ENCODE measurements at regions not wholly inside any gene's neighbourhood (a gene's known extent, or its start where the extent isn't known, plus 50 kb on each side); places are given as distances from the start of the nearest gene placed in this dataset.

DNA sequence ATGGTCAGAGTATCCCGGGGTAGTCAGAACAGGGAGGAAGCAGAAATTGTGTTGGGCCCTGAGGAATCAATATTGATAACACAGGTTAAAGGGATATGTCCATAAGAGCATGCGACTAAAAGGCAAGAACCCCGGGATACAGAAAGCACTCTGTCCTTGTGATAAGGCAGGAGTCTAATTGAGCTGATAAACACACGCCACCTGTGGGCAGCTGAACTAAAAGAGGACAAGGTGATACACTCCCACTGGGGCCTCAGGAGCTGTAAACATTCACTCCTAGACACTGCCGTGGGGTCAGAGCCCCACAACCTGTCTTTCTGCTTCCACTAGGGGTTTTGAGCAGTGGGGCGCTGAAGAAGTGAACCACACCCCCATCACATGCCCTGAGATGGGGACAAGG lies 144.7 kb upstream of the MPDZ start (continued):
- TF ChIP-seq, protein P1, sequence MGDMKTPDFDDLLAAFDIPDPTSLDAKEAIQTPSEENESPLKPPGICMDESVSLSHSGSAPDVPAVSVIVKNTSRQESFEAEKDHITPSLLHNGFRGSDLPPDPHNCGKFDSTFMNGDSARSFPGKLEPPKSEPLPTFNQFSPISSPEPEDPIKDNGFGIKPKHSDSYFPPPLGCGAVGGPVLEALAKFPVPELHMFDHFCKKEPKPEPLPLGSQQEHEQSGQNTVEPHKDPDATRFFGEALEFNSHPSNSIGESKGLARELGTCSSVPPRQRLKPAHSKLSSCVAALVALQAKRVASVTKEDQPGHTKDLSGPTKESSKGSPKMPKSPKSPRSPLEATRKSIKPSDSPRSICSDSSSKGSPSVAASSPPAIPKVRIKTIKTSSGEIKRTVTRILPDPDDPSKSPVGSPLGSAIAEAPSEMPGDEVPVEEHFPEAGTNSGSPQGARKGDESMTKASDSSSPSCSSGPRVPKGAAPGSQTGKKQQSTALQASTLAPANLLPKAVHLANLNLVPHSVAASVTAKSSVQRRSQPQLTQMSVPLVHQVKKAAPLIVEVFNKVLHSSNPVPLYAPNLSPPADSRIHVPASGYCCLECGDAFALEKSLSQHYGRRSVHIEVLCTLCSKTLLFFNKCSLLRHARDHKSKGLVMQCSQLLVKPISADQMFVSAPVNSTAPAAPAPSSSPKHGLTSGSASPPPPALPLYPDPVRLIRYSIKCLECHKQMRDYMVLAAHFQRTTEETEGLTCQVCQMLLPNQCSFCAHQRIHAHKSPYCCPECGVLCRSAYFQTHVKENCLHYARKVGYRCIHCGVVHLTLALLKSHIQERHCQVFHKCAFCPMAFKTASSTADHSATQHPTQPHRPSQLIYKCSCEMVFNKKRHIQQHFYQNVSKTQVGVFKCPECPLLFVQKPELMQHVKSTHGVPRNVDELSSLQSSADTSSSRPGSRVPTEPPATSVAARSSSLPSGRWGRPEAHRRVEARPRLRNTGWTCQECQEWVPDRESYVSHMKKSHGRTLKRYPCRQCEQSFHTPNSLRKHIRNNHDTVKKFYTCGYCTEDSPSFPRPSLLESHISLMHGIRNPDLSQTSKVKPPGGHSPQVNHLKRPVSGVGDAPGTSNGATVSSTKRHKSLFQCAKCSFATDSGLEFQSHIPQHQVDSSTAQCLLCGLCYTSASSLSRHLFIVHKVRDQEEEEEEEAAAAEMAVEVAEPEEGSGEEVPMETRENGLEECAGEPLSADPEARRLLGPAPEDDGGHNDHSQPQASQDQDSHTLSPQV (IDR thresholded peaks at IDR 0.05), result no peak
- TF ChIP-seq STAT3 (IDR thresholded peaks at IDR 0.05; ENCODE audit: low read depth, low read length), result no peak
- no peak for TF ChIP-seq DPF2 (IDR thresholded peaks at IDR 0.05)

DNA sequence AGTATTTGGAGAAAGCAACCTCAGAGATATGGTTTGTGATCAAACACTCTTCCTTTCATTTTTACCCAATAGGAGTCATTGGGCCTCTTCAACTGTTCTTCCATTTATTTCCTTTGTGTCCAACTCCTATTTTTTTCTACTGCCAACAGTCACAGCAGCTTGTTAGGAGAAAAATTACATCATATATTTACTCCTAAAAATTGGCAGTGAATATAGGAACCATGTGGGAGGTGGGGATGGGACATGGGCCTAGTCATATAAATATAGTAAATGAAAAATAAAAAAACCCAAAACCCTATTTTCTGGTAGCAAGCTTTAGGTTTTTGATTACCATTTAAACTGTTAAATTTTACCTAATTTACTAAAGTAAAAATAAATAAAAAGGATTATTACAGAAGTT lies 134.9 kb upstream of the MPDZ start:
- SMC1A ChIA-PET (ENCODE audit: uncharacterized antibody, unreplicated experiment), result no interaction called here
- Histone ChIP-seq H3K4me3 (no peak overlapping the region), H3K9me3 (replicated peaks; ENCODE audit: control insufficient read depth, insufficient read depth, low read length) (no peaks in the 10 kb centered on the region), H3K79me2 (ENCODE audit: control insufficient read depth, insufficient read depth, low read length) (no peaks in the 10 kb centered on the region), H3K36me3 (ENCODE audit: control insufficient read depth in 2 of 2, insufficient read depth in 2 of 2, low read length in 1 of 2) (no peaks in the 10 kb centered on the region), H3K4me2 (ENCODE audit: control insufficient read depth, insufficient read depth) (no peak overlapping the region), H4K20me1 (ENCODE audit: control insufficient read depth, insufficient read depth) (no peaks in the 10 kb centered on the region), H3K27me3 (replicated peaks in 1 of 2; ENCODE audit: control insufficient read depth in 2 of 2, insufficient read depth in 2 of 2, low read length in 1 of 2) (no peaks in the 10 kb centered on the region), H3K4me1 (ENCODE audit: control insufficient read depth, insufficient read depth, low read length) (no peaks in the 10 kb centered on the region), H3K9ac (ENCODE audit: control insufficient read depth, insufficient read depth, low read length) (no peak overlapping the region), H3K27ac (ENCODE audit: control insufficient read depth, insufficient read depth) (no peak overlapping the region), H2AFZ (ENCODE audit: control insufficient read depth, low read depth, low read length) (no peak overlapping the region)
- CTCF ChIA-PET, result interaction anchor here (1.7 kb wide), 1 partner anchor 13 kb away, joined by 7 read pairs; no protein-coding TSS in a partner anchor
- RAD21 ChIA-PET (ENCODE audit: unreplicated experiment), result no interaction called here
- TF ChIP-seq EED (IDR thresholded peaks at IDR 0.05; ENCODE audit: low read depth) (no peak), RAD21 (IDR thresholded peaks at IDR 0.05; ENCODE audit: insufficient read depth, low read depth, low read length) (no peak), TARDBP (IDR thresholded peaks at IDR 0.05; ENCODE audit: borderline replicate concordance) (no peak), DPF2 (IDR thresholded peaks at IDR 0.05) (no peak), WRNIP1 (IDR thresholded peaks at IDR 0.05; ENCODE audit: borderline replicate concordance, low read depth, low read length) (no peak), EP300 (IDR thresholded peaks at IDR 0.05; ENCODE audit: borderline replicate concordance in 1 of 2, control insufficient read depth in 1 of 2, low read depth in 2 of 2, low read length in 2 of 2) (no peak)
- TF ChIP-seq, protein P2, sequence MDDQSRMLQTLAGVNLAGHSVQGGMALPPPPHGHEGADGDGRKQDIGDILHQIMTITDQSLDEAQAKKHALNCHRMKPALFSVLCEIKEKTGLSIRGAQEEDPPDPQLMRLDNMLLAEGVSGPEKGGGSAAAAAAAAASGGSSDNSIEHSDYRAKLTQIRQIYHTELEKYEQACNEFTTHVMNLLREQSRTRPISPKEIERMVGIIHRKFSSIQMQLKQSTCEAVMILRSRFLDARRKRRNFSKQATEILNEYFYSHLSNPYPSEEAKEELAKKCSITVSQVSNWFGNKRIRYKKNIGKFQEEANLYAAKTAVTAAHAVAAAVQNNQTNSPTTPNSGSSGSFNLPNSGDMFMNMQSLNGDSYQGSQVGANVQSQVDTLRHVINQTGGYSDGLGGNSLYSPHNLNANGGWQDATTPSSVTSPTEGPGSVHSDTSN (IDR thresholded peaks at IDR 0.05; ENCODE audit: insufficient replicate concordance, low read depth, low read length), result no peak
- TF ChIP-seq, protein P3, sequence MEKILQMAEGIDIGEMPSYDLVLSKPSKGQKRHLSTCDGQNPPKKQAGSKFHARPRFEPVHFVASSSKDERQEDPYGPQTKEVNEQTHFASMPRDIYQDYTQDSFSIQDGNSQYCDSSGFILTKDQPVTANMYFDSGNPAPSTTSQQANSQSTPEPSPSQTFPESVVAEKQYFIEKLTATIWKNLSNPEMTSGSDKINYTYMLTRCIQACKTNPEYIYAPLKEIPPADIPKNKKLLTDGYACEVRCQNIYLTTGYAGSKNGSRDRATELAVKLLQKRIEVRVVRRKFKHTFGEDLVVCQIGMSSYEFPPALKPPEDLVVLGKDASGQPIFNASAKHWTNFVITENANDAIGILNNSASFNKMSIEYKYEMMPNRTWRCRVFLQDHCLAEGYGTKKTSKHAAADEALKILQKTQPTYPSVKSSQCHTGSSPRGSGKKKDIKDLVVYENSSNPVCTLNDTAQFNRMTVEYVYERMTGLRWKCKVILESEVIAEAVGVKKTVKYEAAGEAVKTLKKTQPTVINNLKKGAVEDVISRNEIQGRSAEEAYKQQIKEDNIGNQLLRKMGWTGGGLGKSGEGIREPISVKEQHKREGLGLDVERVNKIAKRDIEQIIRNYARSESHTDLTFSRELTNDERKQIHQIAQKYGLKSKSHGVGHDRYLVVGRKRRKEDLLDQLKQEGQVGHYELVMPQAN (conservative IDR thresholded peaks at IDR 0.05), result no peak
- DNase-seq (ENCODE audit: low read depth, low spot score) (no peak), ATAC-seq (no peak), FAIRE-seq (no peak)
- intact Hi-C loops (cut with micrococcal nuclease; ENCODE audit: unreplicated experiment) (no loop called here), in situ Hi-C loops (cut with MboI) (no loop called here)
- BruUV-seq (replicated peaks), result no TSS peak
- POLR2A ChIA-PET, result no interaction called here
